Heart left ventricle (tissue), 13 donors: ENCODE measurements at regions not wholly inside any gene's neighbourhood (a gene's known extent, or its start where the extent isn't known, plus 50 kb on each side); places are given as distances from the start of the nearest gene placed in this dataset.

ENCODE experiments used
- POLR2A ChIP-seq, 2 donors: fragments of 450-650 bp; IDR thresholded peaks; one replicate each; pipeline ENCODE4 v1.6.1; 2017; ENCODE audit warnings: antibody characterized with exemption in 2 of 2, mild to moderate bottlenecking in 2 of 2, moderate library complexity in 2 of 2
- TF ChIP-seq, protein P1 (sequence below), 12 donors: fragments of 200-600 bp; sonication (generic) in 4 of 12; IDR thresholded peaks; one replicate each; pipeline versions ENCODE4 v1.5.0 to v1.8.0; 2018 to 2022; ENCODE audit warnings: antibody characterized with exemption in 12 of 12, mild to moderate bottlenecking in 5 of 12
- donor health status: ischemic (EF 13 %, LVEDD 7.1; RV severe dilation, severe dysfunction).
- donor health status: DM: no; HTN: yes; CAD: no.
- donor health status: DM: no; HTN: no; CAD: no.
- donor health status: ischemic (EF 25% LVEDD 6.9; RV normal size, moderate dysfunction).
- donor health status: ischemic (EF 25% LVEDD 5.7; RV mildly dilated, moderate dysfunction).
- donor health status: ischemic (EF 35%, LVEDD 5.7; RV mildly dilated, moderate dysfunction).
- donor health status: nonischemic (EF 11% LVEDD 7.7; RV severe dilation, severe dysfunction).
- donor health status: DM: yes; HTN: yes; CAD: no.
- donor health status: PGD.
- donor health status: ischemic (EF 29% LVEDD 5.4; RV normal size, mild dysfunction).
- donor health status: nonischemic (EF 23%, LVEDD 6.1; RV moderate dilation, normal function).

DNA sequence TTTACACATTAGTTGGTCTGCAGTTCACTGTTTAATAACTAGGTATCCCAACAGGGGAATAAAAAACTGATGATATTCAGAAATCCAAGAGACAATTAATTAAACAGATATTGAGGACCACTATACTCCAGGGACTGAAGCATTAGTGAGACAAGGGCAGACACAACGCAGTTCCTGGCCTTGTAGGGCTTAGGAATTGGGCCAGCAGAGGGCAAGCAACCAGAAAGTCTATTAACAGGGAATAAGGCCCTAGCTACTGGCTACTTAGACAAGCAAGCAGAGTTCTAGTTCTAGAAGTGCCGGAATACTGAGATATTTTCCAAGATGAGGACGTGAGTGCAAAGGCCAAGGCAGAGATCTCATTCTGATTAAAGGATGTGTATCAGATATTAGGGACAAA lies 58.6 kb upstream of the ADGRA3 start:
- TF ChIP-seq, protein P1, sequence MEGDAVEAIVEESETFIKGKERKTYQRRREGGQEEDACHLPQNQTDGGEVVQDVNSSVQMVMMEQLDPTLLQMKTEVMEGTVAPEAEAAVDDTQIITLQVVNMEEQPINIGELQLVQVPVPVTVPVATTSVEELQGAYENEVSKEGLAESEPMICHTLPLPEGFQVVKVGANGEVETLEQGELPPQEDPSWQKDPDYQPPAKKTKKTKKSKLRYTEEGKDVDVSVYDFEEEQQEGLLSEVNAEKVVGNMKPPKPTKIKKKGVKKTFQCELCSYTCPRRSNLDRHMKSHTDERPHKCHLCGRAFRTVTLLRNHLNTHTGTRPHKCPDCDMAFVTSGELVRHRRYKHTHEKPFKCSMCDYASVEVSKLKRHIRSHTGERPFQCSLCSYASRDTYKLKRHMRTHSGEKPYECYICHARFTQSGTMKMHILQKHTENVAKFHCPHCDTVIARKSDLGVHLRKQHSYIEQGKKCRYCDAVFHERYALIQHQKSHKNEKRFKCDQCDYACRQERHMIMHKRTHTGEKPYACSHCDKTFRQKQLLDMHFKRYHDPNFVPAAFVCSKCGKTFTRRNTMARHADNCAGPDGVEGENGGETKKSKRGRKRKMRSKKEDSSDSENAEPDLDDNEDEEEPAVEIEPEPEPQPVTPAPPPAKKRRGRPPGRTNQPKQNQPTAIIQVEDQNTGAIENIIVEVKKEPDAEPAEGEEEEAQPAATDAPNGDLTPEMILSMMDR (IDR thresholded peaks at IDR 0.05), result no peak
- TF ChIP-seq POLR2A (IDR thresholded peaks at IDR 0.05), result no peak
